Adrenal gland (tissue), 5 donors: ENCODE measurements at regions not wholly inside any gene's neighbourhood (a gene's known extent, or its start where the extent isn't known, plus 50 kb on each side); places are given as distances from the start of the nearest gene placed in this dataset.

Experiments
- CTCF ChIP-seq, 6 experiments: fragments of 450-650 bp in 4 of 6; fragments of 200-600 bp in 2 of 6; sonication (generic) in 1 of 6; IDR thresholded peaks; 1 replicate in 5 of 6; 2 replicates in 1 of 6; pipeline versions ENCODE4 v1.5.1 to v1.8.0; 2016 to 2021; ENCODE audit warnings: antibody characterized with exemption in 6 of 6, mild to moderate bottlenecking in 2 of 6, moderate library complexity in 1 of 6
- POLR2A ChIP-seq, 2 donors: fragments of 450-650 bp; IDR thresholded peaks; one replicate each; pipeline ENCODE4 v1.6.1; 2017; ENCODE audit warnings: antibody characterized with exemption in 2 of 2, mild to moderate bottlenecking in 2 of 2, moderate library complexity in 1 of 2
- donor health status: DM: no; HTN: no; CAD: no.

GRCh38 chr2:126238251-126238650 is 417.7 kb upstream of the GYPC start:
- TF ChIP-seq CTCF (IDR thresholded peaks at IDR 0.05) (no peak), POLR2A (IDR thresholded peaks at IDR 0.05) (no peak)
